Neural crest cell (in vitro differentiated cells): ENCODE measurements at regions not wholly inside any gene's neighbourhood (a gene's known extent, or its start where the extent isn't known, plus 50 kb on each side); places are given as distances from the start of the nearest gene placed in this dataset.

Experiments
- DNase-seq: peaks from one replicate; pipeline ENCODE4 v3.0.0; 2021; ENCODE audit warnings: low read depth, mixed read lengths, low spot score
- H3K27ac Mint-ChIP-seq: one replicate; pipeline ENCODE4 v1.8.0; 2021; ENCODE audit warnings: mild to moderate bottlenecking, mixed read lengths; ENCODE audit not compliant: unreplicated experiment
- H3K27me3 Mint-ChIP-seq: 2 replicates; pipeline ENCODE4 v1.8.0; 2021; ENCODE audit warnings: low read depth, mild to moderate bottlenecking, mixed read lengths
- H3K36me3 Mint-ChIP-seq: 2 replicates; pipeline ENCODE4 v1.8.0; 2021; ENCODE audit warnings: low read depth, mild to moderate bottlenecking, mixed read lengths
- H3K4me1 Mint-ChIP-seq: 2 replicates; pipeline ENCODE4 v1.8.0; 2021; ENCODE audit warnings: mixed read lengths
- H3K4me3 Mint-ChIP-seq: one replicate; pipeline ENCODE4 v1.8.0; 2021; ENCODE audit warnings: mild to moderate bottlenecking, mixed read lengths
- H3K9me3 Mint-ChIP-seq: 2 replicates; pipeline ENCODE4 v1.8.0; 2021; ENCODE audit warnings: mixed read lengths
- CTCF ChIP-seq: fragments of 200-600 bp; sonication (generic); conservative IDR thresholded peaks from 2 replicates; pipeline ENCODE4 v1.5.0; 2021; ENCODE audit warnings: antibody characterized with exemption, mild to moderate bottlenecking

GRCh38 chr9:81377320-81377719 is 312.0 kb downstream of the TLE1 start:
- no peak for TF ChIP-seq CTCF
- Mint-ChIP-seq H3K9me3 (no peaks in the 10 kb centered on the region), H3K27ac (no peak overlapping the region), H3K27me3 (peaks cover 44% of the 10 kb centered on the region), H3K36me3 (no peaks in the 10 kb centered on the region), H3K4me3 (no peak overlapping the region), H3K4me1 (peaks cover 65% of the 10 kb centered on the region)
- DNase-seq = no peak

- TF ChIP-seq CTCF = no peak
- no peak for DNase-seq
- Mint-ChIP-seq H3K4me3 (peak overlapping the region; percentile 56), H3K9me3 (no peaks in the 10 kb centered on the region), H3K27ac (peak overlapping the region; percentile 70), H3K27me3 (peaks cover 55% of the 10 kb centered on the region), H3K4me1 (peaks cover 65% of the 10 kb centered on the region), H3K36me3 (no peaks in the 10 kb centered on the region)
These were observed 313.9 kb downstream of the TLE1 start for GRCh38 chr9:81375187-81376100.

GRCh38 chr9:81374459-81375186 is 314.7 kb downstream of the TLE1 start:
- Mint-ChIP-seq H3K36me3 (no peaks in the 10 kb centered on the region), H3K4me3 (peak overlapping the region; percentile 56), H3K9me3 (no peaks in the 10 kb centered on the region), H3K27me3 (peaks cover 56% of the 10 kb centered on the region), H3K4me1 (peaks cover 71% of the 10 kb centered on the region), H3K27ac (peak overlapping the region; percentile 10)
- TF ChIP-seq CTCF = no peak
- no peak for DNase-seq

GRCh38 chr9:81373294-81373693 is 316.1 kb downstream of the TLE1 start:
- H3K9me3 Mint-ChIP-seq = no peaks in the 10 kb centered on the region
- H3K4me3 Mint-ChIP-seq = peak overlapping the region; percentile 3
- DNase-seq = no peak
- H3K4me1 Mint-ChIP-seq = peaks cover 80% of the 10 kb centered on the region
- H3K27me3 Mint-ChIP-seq = peaks cover 63% of the 10 kb centered on the region
- no peaks in the 10 kb centered on the region for H3K36me3 Mint-ChIP-seq
- H3K27ac Mint-ChIP-seq = peak overlapping the region; percentile 91
- TF ChIP-seq CTCF = no peak

- Mint-ChIP-seq H3K27me3 (peaks cover 63% of the 10 kb centered on the region), H3K4me1 (peaks cover 77% of the 10 kb centered on the region), H3K9me3 (no peaks in the 10 kb centered on the region), H3K27ac (peak overlapping the region; percentile 91), H3K4me3 (peak overlapping the region; percentile 3), H3K36me3 (no peaks in the 10 kb centered on the region)
- DNase-seq = no peak
- no peak for TF ChIP-seq CTCF
These were observed 316.6 kb downstream of the TLE1 start for GRCh38 chr9:81372628-81373191.
